ENCODE measurements at regions not wholly inside any gene's neighbourhood (a gene's known extent, or its start where the extent isn't known, plus 50 kb on each side); places are given as distances from the start of the nearest gene placed in this dataset.

DNA sequence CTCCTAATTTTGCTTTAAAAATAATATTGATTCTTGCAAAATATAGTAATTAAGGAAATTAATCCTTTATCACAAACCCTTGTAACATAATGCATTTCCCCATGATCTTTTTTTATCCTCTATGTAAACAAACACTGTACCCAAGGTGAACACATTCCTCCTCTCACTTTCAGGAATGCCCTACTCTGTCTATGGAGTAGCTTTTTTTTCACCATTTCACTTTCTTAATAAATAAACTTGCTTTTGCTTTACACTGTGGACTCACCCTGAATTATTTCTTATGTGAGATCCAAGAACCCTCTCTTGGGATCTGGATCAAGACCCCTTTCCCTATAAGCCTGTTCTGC lies 90.5 kb upstream of the LRRN1 start:
- no peaks in the 10 kb centered on the region for H3K27me3 ChIP-seq
- no peaks in the 10 kb centered on the region for H3K9me3 ChIP-seq
- TF ChIP-seq POLR2A (IDR thresholded peaks at IDR 0.05) (no peak), CTCF (IDR thresholded peaks at IDR 0.05) (no peak)
- H3K36me3 ChIP-seq: no peaks in the 10 kb centered on the region
- no peak overlapping the region for H3K4me3 ChIP-seq
- H3K27ac ChIP-seq: no peak overlapping the region
- no peaks in the 10 kb centered on the region for H3K4me1 ChIP-seq
- DNase-seq: no peak

DNA sequence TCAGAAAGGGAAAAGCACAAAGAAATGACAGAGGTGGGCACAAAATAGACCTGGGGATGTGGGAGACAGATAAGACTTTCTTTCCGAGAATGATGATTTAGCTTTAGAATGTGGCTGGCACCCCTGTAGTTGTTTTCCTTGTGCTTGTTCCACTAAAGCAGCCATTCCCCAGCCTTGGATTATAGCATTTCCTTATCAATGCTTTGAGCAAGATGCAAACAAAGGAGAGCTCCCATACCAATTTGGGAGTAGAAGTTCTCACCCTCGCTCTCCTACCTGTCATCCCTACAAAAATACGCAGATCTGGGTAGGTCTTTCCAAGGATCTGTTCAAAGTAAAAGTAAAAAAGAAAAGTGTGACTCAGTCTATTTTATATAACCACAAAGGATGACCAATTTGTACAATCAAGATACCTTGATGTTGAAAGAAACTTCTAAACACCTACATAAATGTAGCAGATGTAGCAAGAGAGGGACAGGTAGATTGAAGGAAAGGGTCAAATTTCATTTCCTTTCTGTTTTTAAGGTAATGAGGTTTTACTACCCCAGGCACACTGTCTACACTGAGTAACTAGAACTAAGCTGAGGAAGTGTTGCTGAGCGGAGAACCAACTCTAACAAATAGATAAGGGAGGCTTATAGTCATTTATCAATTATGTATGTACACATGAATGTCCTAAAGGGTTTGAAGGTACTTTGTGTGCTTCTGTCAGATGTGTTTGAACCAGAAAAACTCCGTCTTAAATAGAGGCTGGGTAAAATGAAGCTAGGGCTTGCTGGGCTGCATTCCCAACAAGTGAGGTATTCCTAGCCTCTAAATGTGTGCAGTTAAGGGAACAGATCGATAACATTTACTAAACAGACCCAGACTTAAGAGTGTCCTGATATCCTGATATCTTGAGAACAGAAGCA lies 91.1 kb upstream of the LRRN1 start:
- Histone ChIP-seq H3K9me3 (no peaks in the 10 kb centered on the region), H3K36me3 (no peaks in the 10 kb centered on the region), H3K27ac (no peak overlapping the region), H3K4me1 (no peaks in the 10 kb centered on the region), H3K27me3 (no peaks in the 10 kb centered on the region), H3K4me3 (no peak overlapping the region)
- TF ChIP-seq POLR2A (IDR thresholded peaks at IDR 0.05) (no peak), CTCF (IDR thresholded peaks at IDR 0.05) (no peak)
- DNase-seq: no peak

DNA sequence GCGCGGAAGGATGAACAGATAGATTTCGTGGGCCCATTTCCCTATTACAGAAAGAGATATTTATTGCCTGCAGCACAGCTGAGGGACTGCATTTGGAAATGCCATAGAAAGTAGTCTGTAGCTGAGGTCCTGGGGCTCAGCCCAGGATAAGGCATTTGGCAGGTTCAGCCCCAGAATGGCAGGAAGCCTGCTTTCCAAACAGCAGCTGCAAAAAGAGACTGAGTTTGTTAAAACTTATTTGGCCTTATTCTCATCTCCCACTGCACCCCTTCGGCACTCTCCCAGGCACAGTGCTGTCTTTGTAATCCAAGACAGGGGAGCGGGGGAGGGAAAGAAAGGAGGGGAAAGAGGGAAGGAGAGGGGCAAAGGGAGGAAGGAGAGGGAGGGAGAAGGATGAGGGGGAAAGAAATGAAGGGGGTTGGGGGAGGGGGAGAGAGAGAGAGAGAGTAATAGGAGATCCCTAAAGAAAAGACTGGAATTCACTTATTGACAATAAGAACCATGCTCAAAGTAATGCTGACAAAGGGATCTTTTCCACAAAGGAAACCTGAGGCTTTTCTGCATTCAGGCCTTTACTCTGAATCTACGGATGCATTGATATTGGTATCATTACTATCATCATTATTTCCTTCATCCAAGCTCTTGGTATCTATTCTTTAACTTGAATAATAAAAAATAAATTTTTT lies 94.0 kb upstream of the LRRN1 start:
- TF ChIP-seq POLR2A (IDR thresholded peaks at IDR 0.05) (no peak), CTCF (IDR thresholded peaks at IDR 0.05) (no peak)
- Histone ChIP-seq H3K36me3 (no peaks in the 10 kb centered on the region), H3K27me3 (no peaks in the 10 kb centered on the region), H3K4me3 (no peak overlapping the region), H3K27ac (no peak overlapping the region), H3K4me1 (no peaks in the 10 kb centered on the region), H3K9me3 (no peaks in the 10 kb centered on the region)
- no peak for DNase-seq

- Histone ChIP-seq H3K27me3 (no peaks in the 10 kb centered on the region), H3K9me3 (no peaks in the 10 kb centered on the region), H3K4me1 (no peaks in the 10 kb centered on the region), H3K36me3 (no peaks in the 10 kb centered on the region), H3K27ac (no peak overlapping the region), H3K4me3 (no peak overlapping the region)
- TF ChIP-seq POLR2A (IDR thresholded peaks at IDR 0.05) (no peak), CTCF (IDR thresholded peaks at IDR 0.05) (no peak)
- no peak for DNase-seq
Observed at GRCh38 chr3:3701949-3702348, 97.3 kb upstream of the LRRN1 start.

DNA sequence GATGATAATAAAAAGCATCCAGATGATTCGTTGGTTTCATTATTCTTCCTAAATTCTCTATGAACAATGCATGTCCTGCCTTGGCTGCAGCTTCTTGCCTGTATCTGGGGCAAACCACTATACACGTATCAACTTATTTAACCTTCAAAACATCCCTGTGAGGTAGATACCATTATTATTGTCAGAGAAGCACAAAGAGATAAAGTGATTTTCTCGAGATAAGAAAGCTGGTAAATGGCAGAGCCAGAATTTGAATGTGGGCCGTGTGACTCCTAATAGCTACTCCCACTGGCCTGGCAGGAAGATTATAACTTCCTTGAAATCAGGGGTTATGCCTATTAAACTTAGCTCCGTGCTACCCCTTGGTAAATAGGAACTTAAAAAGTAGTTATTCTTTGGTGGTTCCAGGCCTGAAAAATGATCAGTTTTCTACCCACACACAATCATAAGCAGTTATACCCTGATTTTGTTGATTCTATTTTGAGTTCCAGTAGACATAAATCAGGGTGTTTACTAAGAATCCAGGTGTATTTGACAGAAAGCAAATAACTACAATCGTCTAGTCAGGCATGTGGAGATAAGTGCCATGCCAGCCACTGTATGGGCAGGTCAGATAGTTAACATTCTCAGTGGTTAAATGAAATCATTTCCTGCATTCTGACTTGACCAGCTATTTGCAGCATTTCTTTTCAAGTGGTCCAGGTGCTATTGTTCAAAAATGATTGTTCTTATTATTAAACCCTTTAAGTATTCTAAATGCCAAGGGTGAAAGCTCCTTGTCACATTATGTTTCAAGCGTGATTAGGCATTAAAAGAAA lies 99.2 kb upstream of the LRRN1 start:
- Histone ChIP-seq H3K36me3 (no peaks in the 10 kb centered on the region), H3K27me3 (no peaks in the 10 kb centered on the region), H3K4me1 (no peaks in the 10 kb centered on the region), H3K4me3 (no peak overlapping the region), H3K9me3 (no peaks in the 10 kb centered on the region), H3K27ac (no peak overlapping the region)
- DNase-seq: no peak
- TF ChIP-seq CTCF (IDR thresholded peaks at IDR 0.05) (no peak), POLR2A (IDR thresholded peaks at IDR 0.05) (no peak)

Measured in Peyer's patch (tissue), 4 donors.